Ishikawa (cell line): ENCODE measurements at regions not wholly inside any gene's neighbourhood (a gene's known extent, or its start where the extent isn't known, plus 50 kb on each side); places are given as distances from the start of the nearest gene placed in this dataset.

Experiments used
- CREB1 ChIP-seq: IDR thresholded peaks from 2 replicates; pipeline ENCODE4 v1.6.1; 2012; ENCODE audit warnings: low read depth
- EGR1 ChIP-seq: IDR thresholded peaks from 2 replicates; pipeline ENCODE4 v1.6.1; 2012
- EP300 ChIP-seq: IDR thresholded peaks from 2 replicates; pipeline ENCODE4 v1.6.1; 2012; ENCODE audit warnings: borderline replicate concordance
- RAD21 ChIP-seq: IDR thresholded peaks from 2 replicates; pipeline ENCODE4 v1.6.1; 2012; ENCODE audit warnings: low read depth
- TAF1 ChIP-seq: IDR thresholded peaks from 2 replicates; pipeline ENCODE4 v1.6.1; 2012; ENCODE audit warnings: low read depth, mild to moderate bottlenecking
- YY1 ChIP-seq: IDR thresholded peaks from 2 replicates; pipeline ENCODE4 v1.6.1; 2012; ENCODE audit warnings: low read depth
- TF ChIP-seq, protein P1 (sequence below): IDR thresholded peaks from 2 replicates; pipeline ENCODE4 v1.6.1; 2012; ENCODE audit warnings: low read depth, mild to moderate bottlenecking
- TF ChIP-seq, protein P2 (sequence below): IDR thresholded peaks from 2 replicates; pipeline ENCODE4 v1.6.1; 2012

DNA sequence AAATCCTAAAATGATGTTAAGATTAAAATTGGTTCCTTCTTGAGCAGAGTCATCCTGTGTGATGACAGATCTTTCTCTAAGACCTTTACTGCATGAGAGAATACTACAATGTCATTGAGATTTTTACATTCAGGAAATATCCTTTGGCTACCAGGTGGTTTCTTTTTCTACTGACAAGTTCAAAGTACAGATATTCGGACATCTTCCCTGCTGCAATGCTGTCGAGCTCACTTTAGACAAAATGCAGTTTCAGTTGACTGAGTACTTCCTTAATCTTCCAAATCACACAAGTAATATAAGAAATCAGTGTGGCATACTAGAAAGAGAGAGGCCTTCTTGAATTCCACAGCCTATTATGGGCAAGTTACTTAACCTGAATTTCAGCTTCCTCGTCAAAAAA is 207.9 kb upstream of the ACVR2A start:
- TF ChIP-seq TAF1 (no peak), EP300 (no peak), RAD21 (no peak), EGR1 (no peak), YY1 (no peak), CREB1 (no peak)
- TF ChIP-seq, protein P1, sequence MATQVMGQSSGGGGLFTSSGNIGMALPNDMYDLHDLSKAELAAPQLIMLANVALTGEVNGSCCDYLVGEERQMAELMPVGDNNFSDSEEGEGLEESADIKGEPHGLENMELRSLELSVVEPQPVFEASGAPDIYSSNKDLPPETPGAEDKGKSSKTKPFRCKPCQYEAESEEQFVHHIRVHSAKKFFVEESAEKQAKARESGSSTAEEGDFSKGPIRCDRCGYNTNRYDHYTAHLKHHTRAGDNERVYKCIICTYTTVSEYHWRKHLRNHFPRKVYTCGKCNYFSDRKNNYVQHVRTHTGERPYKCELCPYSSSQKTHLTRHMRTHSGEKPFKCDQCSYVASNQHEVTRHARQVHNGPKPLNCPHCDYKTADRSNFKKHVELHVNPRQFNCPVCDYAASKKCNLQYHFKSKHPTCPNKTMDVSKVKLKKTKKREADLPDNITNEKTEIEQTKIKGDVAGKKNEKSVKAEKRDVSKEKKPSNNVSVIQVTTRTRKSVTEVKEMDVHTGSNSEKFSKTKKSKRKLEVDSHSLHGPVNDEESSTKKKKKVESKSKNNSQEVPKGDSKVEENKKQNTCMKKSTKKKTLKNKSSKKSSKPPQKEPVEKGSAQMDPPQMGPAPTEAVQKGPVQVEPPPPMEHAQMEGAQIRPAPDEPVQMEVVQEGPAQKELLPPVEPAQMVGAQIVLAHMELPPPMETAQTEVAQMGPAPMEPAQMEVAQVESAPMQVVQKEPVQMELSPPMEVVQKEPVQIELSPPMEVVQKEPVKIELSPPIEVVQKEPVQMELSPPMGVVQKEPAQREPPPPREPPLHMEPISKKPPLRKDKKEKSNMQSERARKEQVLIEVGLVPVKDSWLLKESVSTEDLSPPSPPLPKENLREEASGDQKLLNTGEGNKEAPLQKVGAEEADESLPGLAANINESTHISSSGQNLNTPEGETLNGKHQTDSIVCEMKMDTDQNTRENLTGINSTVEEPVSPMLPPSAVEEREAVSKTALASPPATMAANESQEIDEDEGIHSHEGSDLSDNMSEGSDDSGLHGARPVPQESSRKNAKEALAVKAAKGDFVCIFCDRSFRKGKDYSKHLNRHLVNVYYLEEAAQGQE, result no peak
- TF ChIP-seq, protein P2, sequence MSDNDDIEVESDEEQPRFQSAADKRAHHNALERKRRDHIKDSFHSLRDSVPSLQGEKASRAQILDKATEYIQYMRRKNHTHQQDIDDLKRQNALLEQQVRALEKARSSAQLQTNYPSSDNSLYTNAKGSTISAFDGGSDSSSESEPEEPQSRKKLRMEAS, result no peak
